Memory B cell (primary cell): ENCODE measurements at regions not wholly inside any gene's neighbourhood (a gene's known extent, or its start where the extent isn't known, plus 50 kb on each side); places are given as distances from the start of the nearest gene placed in this dataset.
"Not testable (repeated sequence)": the region's sequence is repeated elsewhere in the genome, so short reads cannot be mapped to it uniquely, and the experiment has no call there.

ENCODE experiments used
- ATAC-seq: fragments of 150-1000 bp; cut with Tn5 transposase; 2 replicates; pipeline ENCODE4 v1.10.0; 2021; ENCODE audit warnings: low read depth, mild to moderate bottlenecking, moderate library complexity
- DNase-seq, 2 donors: peaks; one replicate each; pipeline ENCODE4 v3.0.0; 2022; ENCODE audit warnings: low spot score in 2 of 2
- H3K27ac Mint-ChIP-seq: one replicate; pipeline ENCODE4 v1.8.0; 2022; ENCODE audit warnings: mild to moderate bottlenecking, moderate library complexity, mixed read lengths
- H3K27me3 Mint-ChIP-seq: one replicate; pipeline ENCODE4 v1.8.0; 2022; ENCODE audit warnings: mixed read lengths
- H3K36me3 Mint-ChIP-seq: one replicate; pipeline ENCODE4 v1.8.0; 2022; ENCODE audit warnings: mild to moderate bottlenecking, mixed read lengths
- H3K4me1 Mint-ChIP-seq: one replicate; pipeline ENCODE4 v1.8.0; 2022; ENCODE audit warnings: mixed read lengths
- H3K4me3 Mint-ChIP-seq: one replicate; pipeline ENCODE4 v1.8.0; 2022; ENCODE audit warnings: mild to moderate bottlenecking, moderate library complexity, mixed read lengths
- H3K9me3 Mint-ChIP-seq: one replicate; pipeline ENCODE4 v1.8.0; 2022; ENCODE audit warnings: mixed read lengths

GRCh38 chr10:61028861-61029361 is 84.9 kb upstream of the RHOBTB1 start:
- H3K4me3 Mint-ChIP-seq, result no peak overlapping the region
- H3K4me1 Mint-ChIP-seq, result no peaks in the 10 kb centered on the region
- H3K9me3 Mint-ChIP-seq, result no peaks in the 10 kb centered on the region
- H3K27me3 Mint-ChIP-seq, result peaks cover 5% of the 10 kb centered on the region
- DNase-seq (no peak), ATAC-seq (no peak)
- no peaks in the 10 kb centered on the region for H3K36me3 Mint-ChIP-seq
- no peak overlapping the region for H3K27ac Mint-ChIP-seq

DNA sequence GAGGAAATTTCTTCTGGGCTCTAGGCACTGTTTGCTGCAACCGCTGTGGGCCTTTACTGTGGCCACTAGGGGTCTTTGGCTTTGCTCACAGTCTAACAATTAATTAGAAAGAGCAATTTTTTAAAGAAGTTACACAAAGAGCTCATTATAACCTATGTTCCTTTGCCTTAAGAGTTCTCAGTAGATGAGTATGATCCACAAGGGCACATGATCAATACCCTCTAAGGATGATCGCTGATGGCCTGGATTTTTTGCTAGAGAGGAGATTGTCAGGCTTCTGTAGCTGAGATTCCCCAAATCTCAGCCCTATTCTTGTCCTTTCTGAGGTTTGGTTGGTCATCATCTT is 80.8 kb upstream of the RHOBTB1 start:
- Mint-ChIP-seq H3K4me3 (no peak overlapping the region), H3K27me3 (peaks cover 2% of the 10 kb centered on the region), H3K9me3 (no peaks in the 10 kb centered on the region), H3K4me1 (no peaks in the 10 kb centered on the region), H3K27ac (no peak overlapping the region), H3K36me3 (no peaks in the 10 kb centered on the region)
- ATAC-seq (peak; percentile 50), DNase-seq (no peak)

GRCh38 chr10:61024151-61024855 is 80.3 kb upstream of the RHOBTB1 start:
- Mint-ChIP-seq H3K9me3 (no peaks in the 10 kb centered on the region), H3K27me3 (peaks cover 2% of the 10 kb centered on the region), H3K4me1 (no peaks in the 10 kb centered on the region), H3K27ac (no peak overlapping the region), H3K4me3 (no peak overlapping the region), H3K36me3 (no peaks in the 10 kb centered on the region)
- ATAC-seq (no peak), DNase-seq (no peak)

- Mint-ChIP-seq H3K27ac (no peak overlapping the region), H3K9me3 (no peaks in the 10 kb centered on the region), H3K4me3 (no peak overlapping the region), H3K27me3 (peaks cover 1% of the 10 kb centered on the region), H3K36me3 (no peaks in the 10 kb centered on the region), H3K4me1 (no peaks in the 10 kb centered on the region)
- ATAC-seq, result no peak
- no peak for DNase-seq
Observed at GRCh38 chr10:61023053-61023452, 79.1 kb upstream of the RHOBTB1 start.

- no peaks in the 10 kb centered on the region for H3K4me1 Mint-ChIP-seq
- ATAC-seq, result no peak
- DNase-seq, result no peak
- peaks cover 1% of the 10 kb centered on the region for H3K27me3 Mint-ChIP-seq
- no peak overlapping the region for H3K4me3 Mint-ChIP-seq
- H3K36me3 Mint-ChIP-seq, result no peaks in the 10 kb centered on the region
- H3K27ac Mint-ChIP-seq, result no peak overlapping the region
- H3K9me3 Mint-ChIP-seq, result no peaks in the 10 kb centered on the region
Observed at GRCh38 chr10:61021926-61022325, 77.9 kb upstream of the RHOBTB1 start.

GRCh38 chr10:61020420-61021158 is 76.6 kb upstream of the RHOBTB1 start:
- peaks cover 1% of the 10 kb centered on the region for H3K27me3 Mint-ChIP-seq
- no peaks in the 10 kb centered on the region for H3K36me3 Mint-ChIP-seq
- DNase-seq (no peak), ATAC-seq (no peak)
- no peak overlapping the region for H3K4me3 Mint-ChIP-seq
- H3K9me3 Mint-ChIP-seq, result no peaks in the 10 kb centered on the region
- H3K4me1 Mint-ChIP-seq, result no peaks in the 10 kb centered on the region
- no peak overlapping the region for H3K27ac Mint-ChIP-seq

DNA sequence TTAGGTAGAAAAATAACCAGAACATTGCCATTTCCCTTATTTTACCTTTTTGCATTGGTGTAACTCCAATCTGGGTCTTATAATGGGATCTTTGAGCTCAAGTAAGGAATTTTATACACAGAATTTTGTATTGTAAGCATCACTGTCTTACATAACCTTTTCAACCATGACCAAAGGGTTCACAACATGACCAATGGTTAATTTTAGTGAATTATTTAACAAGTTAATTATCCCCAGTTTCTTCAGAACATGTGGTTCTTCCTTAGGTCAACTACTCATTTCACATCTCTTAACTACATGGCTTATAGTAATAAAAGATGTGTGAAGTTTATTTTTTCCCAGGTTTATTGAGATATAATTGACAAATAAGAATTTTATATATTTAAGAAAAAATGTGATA is 74.2 kb upstream of the RHOBTB1 start:
- DNase-seq (no peak), ATAC-seq (no peak)
- Mint-ChIP-seq H3K36me3 (no peaks in the 10 kb centered on the region), H3K27ac (no peak overlapping the region), H3K4me1 (no peaks in the 10 kb centered on the region), H3K9me3 (no peaks in the 10 kb centered on the region), H3K27me3 (peaks cover 1% of the 10 kb centered on the region), H3K4me3 (no peak overlapping the region)

DNA sequence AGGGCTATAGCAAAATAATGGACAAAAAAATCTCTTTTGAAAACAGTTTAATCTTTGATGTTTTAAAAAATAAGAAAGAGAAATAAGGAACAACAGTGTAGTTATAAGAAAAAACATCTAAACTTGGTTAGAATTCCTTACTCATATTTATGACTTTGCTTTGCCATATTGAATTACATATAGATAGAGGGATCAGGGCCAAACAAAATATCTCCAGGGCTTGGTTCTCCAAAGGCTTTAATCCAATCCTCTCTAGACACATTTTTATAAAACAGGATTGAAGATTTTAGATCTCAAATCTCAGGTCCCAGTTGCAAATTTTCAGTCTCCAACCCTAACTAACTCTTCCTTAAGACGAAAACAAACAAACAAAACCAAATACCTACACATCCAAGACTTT is 72.6 kb upstream of the RHOBTB1 start:
- DNase-seq (no peak), ATAC-seq (no peak)
- Mint-ChIP-seq H3K27me3 (peaks cover 1% of the 10 kb centered on the region), H3K36me3 (no peaks in the 10 kb centered on the region), H3K4me1 (no peaks in the 10 kb centered on the region), H3K27ac (no peak overlapping the region), H3K9me3 (no peaks in the 10 kb centered on the region), H3K4me3 (no peak overlapping the region)

DNA sequence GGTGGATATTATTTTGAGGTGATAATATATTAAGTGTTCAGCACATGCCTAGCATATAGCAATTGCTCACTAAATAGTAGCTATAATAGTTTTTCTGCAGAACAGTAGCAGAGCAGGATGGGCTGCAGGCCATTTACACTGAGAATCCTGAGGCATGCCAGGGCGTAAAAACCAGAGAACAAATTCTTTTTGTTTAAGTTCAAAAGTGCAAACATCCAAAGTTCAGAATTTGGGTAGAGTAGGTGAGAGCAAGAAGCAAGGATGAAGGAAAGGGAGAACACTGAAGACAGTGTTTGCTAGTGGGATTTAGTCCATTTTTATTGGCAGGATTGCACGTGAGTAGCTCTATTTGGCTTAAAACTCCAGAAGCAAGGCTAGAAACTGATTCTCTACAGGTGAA is 72.0 kb upstream of the RHOBTB1 start:
- Mint-ChIP-seq H3K36me3 (no peaks in the 10 kb centered on the region), H3K9me3 (no peaks in the 10 kb centered on the region), H3K27me3 (peaks cover 1% of the 10 kb centered on the region), H3K27ac (no peak overlapping the region), H3K4me1 (no peaks in the 10 kb centered on the region), H3K4me3 (no peak overlapping the region)
- DNase-seq (no peak), ATAC-seq (no peak)

GRCh38 chr10:61010863-61011262 is 66.9 kb upstream of the RHOBTB1 start:
- ATAC-seq, result no peak
- DNase-seq, result no peak
- H3K9me3 Mint-ChIP-seq, result no peaks in the 10 kb centered on the region
- H3K27ac Mint-ChIP-seq, result no peak overlapping the region
- no peak overlapping the region for H3K4me3 Mint-ChIP-seq
- H3K27me3 Mint-ChIP-seq, result peaks cover 17% of the 10 kb centered on the region
- H3K4me1 Mint-ChIP-seq, result no peaks in the 10 kb centered on the region
- no peaks in the 10 kb centered on the region for H3K36me3 Mint-ChIP-seq

DNA sequence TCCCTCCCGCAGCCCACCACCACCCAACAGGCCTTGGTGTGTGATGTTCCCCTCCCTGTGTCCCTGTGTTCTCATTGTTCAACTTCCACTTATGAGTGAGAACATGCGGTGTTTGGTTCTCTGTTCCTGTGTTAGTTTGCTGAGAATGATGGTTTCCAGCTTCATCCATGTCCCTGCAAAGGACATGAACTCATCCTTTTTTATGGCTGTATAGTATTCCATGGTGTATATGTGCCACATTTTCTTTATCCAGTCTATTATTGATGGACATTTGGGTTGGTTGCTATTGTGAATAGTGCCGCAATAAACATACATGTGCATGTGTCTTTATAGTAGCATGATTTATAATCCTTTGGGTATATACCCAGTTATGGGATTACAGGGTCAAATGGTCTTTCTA is 59.1 kb upstream of the RHOBTB1 start:
- H3K4me3 Mint-ChIP-seq, H3K9me3 Mint-ChIP-seq, H3K36me3 Mint-ChIP-seq, ATAC-seq, H3K27ac Mint-ChIP-seq, H3K4me1 Mint-ChIP-seq, DNase-seq: not testable (repeated sequence)
- H3K27me3 Mint-ChIP-seq, result peaks cover 26% of the 10 kb centered on the region

DNA sequence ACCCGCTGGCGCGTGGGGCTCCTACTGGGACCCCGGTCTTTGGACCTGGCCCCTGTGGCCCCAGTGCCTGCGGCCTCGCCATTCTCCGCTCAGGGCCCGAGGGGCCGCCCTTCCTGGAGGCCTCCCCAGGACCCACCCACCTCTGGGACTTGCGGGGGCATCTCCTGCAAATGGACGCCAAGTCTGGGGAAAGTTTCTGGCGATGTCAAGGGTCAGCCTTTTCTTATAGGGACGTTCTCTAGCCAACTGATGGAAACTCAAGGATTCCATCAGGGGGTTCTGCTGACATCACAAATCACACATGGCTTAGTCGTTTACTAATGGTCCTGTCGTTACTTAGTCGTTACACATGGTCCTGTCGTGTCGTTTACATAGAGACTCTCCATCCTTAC is 57.7 kb upstream of the RHOBTB1 start:
- ATAC-seq (peak; percentile 3), DNase-seq (no peak)
- Mint-ChIP-seq H3K27me3 (peaks cover 20% of the 10 kb centered on the region), H3K36me3 (no peaks in the 10 kb centered on the region), H3K9me3 (peaks cover 3% of the 10 kb centered on the region), H3K4me3 (peak overlapping the region; percentile 56), H3K27ac (no peak overlapping the region), H3K4me1 (peaks cover 3% of the 10 kb centered on the region)

GRCh38 chr10:61000769-61001730 is 57.1 kb upstream of the RHOBTB1 start:
- Mint-ChIP-seq H3K27me3 (peaks cover 22% of the 10 kb centered on the region), H3K4me3 (peak overlapping the region; percentile 56)

GRCh38 chr10:60998932-60999331 is 54.9 kb upstream of the RHOBTB1 start:
- DNase-seq (no peak), ATAC-seq (no peak)
- Mint-ChIP-seq H3K4me1 (peaks cover 3% of the 10 kb centered on the region), H3K4me3 (no peak overlapping the region), H3K36me3 (no peaks in the 10 kb centered on the region), H3K27me3 (peaks cover 17% of the 10 kb centered on the region), H3K9me3 (no peaks in the 10 kb centered on the region), H3K27ac (no peak overlapping the region)

More at GRCh38 chr10:61000769-61001730, 57.1 kb upstream of the RHOBTB1 start:
- no peak for DNase-seq
- H3K4me1 Mint-ChIP-seq, result peaks cover 3% of the 10 kb centered on the region
- no peak overlapping the region for H3K27ac Mint-ChIP-seq
- peaks cover 3% of the 10 kb centered on the region for H3K9me3 Mint-ChIP-seq
- no peaks in the 10 kb centered on the region for H3K36me3 Mint-ChIP-seq
- peak; percentile 47 for ATAC-seq
